HCT116 (cell line): ENCODE measurements at regions not wholly inside any gene's neighbourhood (a gene's known extent, or its start where the extent isn't known, plus 50 kb on each side); places are given as distances from the start of the nearest gene placed in this dataset.

Experiments
- ATAC-seq: fragments of 200-7000 bp; cut with Tn5 transposase; 2 replicates; pipeline ENCODE4 v1.9.1; 2020; ENCODE audit warnings: mild to moderate bottlenecking, moderate library complexity
- BruUV-seq: library from RNA; stranded (reverse); fragments of 400-500 nt; replicated peaks from 2 replicates; lab custom pipeline; 2021; lab: Mats Ljungman, UMichigan
- CTCF ChIA-PET: fragments of 300-600 bp; sonication (Branson Sonifier 250); formaldehyde crosslinking; loops from one replicate; lab custom pipeline; 2021; ENCODE audit warnings: antibody characterized with exemption; lab: Charles Lee
- POLR2A ChIA-PET: fragments of 300-600, 350-600 bp; sonication (Branson Sonifier 250); formaldehyde crosslinking; loops from one replicate; lab custom pipeline; 2021; ENCODE audit warnings: antibody characterized with exemption; lab: Charles Lee
- RAD21 ChIA-PET, 2 experiments: fragments of 300-600 bp; sonication (Branson Sonifier 250); formaldehyde crosslinking; loops; one replicate each; lab custom pipeline; 2023; ENCODE audit warnings: low total read pairs in 2 of 2; ENCODE audit not compliant: uncharacterized antibody in 2 of 2, unreplicated experiment in 2 of 2, low non-redundant PET in 1 of 2; lab: Charles Lee
- DNase-seq: peaks from one replicate; pipeline ENCODE4 v3.0.0-alpha.2; 2010; ENCODE audit warnings: low read depth, low spot score
- H2AFZ ChIP-seq: fragments of 200-600 bp; shearing (Covaris generic), sonication (generic); 2 replicates; pipeline ENCODE4 v1.6.1; 2017; ENCODE audit warnings: low read depth, mixed run types, mixed read lengths, antibody characterized with exemption, low read length; ENCODE audit not compliant: poor library complexity, severe bottlenecking
- H3K27ac ChIP-seq: 2 replicates; pipeline ENCODE4 v1.5.1; 2012; ENCODE audit warnings: low read depth, low read length
- H3K27me3 ChIP-seq: fragments of 200-600 bp; sonication (generic); 2 replicates; pipeline ENCODE4 v1.6.1; 2016; ENCODE audit warnings: mixed run types, low read length, mixed read lengths; ENCODE audit not compliant: insufficient read depth
- H3K36me3 ChIP-seq, 2 experiments: fragments of 200-500 bp in 1 of 2; fragments of 200-600 bp in 1 of 2; sonication (Bioruptor generic) in 1 of 2; sonication (generic) in 1 of 2; 2 replicates each; pipeline versions ENCODE4 v1.5.1 to v1.6.1; 2014 to 2016; ENCODE audit warnings: low read length in 2 of 2, inconsistent platforms in 1 of 2, mixed read lengths in 1 of 2, mixed run types in 1 of 2; ENCODE audit not compliant: insufficient read depth in 2 of 2, control insufficient read depth in 1 of 2
- H3K4me1 ChIP-seq, 2 experiments: fragments of 200-600 bp in 1 of 2; sonication (generic) in 1 of 2; 2 replicates each; pipeline versions ENCODE4 v1.5.1 to v1.6.1; 2012 to 2017; ENCODE audit warnings: low read length in 2 of 2, inconsistent platforms in 1 of 2, mild to moderate bottlenecking in 1 of 2, mixed read lengths in 1 of 2, mixed run types in 1 of 2, moderate library complexity in 1 of 2; ENCODE audit not compliant: insufficient read depth in 2 of 2, control insufficient read depth in 1 of 2
- H3K4me2 ChIP-seq: fragments of 200-600 bp; sonication (generic); 2 replicates; pipeline ENCODE4 v1.6.1; 2017; ENCODE audit warnings: mixed run types, low read length, mixed read lengths
- H3K4me3 ChIP-seq, 2 experiments: fragments of 200-600 bp in 1 of 2; sonication (generic) in 1 of 2; replicated peaks in 1 of 2; 2 replicates each; pipeline ENCODE4 v1.5.1; 2011 to 2016; ENCODE audit warnings: low read length in 2 of 2, control low read depth in 1 of 2, low read depth in 1 of 2, mild to moderate bottlenecking in 1 of 2, mixed read lengths in 1 of 2, mixed run types in 1 of 2
- H3K79me2 ChIP-seq: fragments of 200-600 bp; sonication (generic); 2 replicates; pipeline ENCODE4 v1.6.1; 2017; ENCODE audit warnings: mild to moderate bottlenecking, mixed run types, low read length, moderate library complexity, mixed read lengths; ENCODE audit not compliant: insufficient read depth
- H3K9ac ChIP-seq: fragments of 200-600 bp; sonication (generic); 2 replicates; pipeline ENCODE4 v1.6.1; 2016; ENCODE audit warnings: low read length, mixed read lengths
- H3K9me2 ChIP-seq: fragments of 200-600 bp; sonication (generic), shearing (Covaris generic); 2 replicates; pipeline ENCODE4 v1.6.1; 2017; ENCODE audit warnings: mixed run types, mild to moderate bottlenecking, moderate library complexity; ENCODE audit not compliant: insufficient read depth
- H3K9me3 ChIP-seq, 2 experiments: fragments of 200-500 bp in 1 of 2; fragments of 200-600 bp in 1 of 2; sonication (Bioruptor generic) in 1 of 2; sonication (generic) in 1 of 2; 2 replicates each; pipeline ENCODE4 v1.6.1; 2014 to 2017; ENCODE audit warnings: low read length in 2 of 2, mixed read lengths in 2 of 2, inconsistent platforms in 1 of 2, low read depth in 1 of 2, mild to moderate bottlenecking in 1 of 2, mixed run types in 1 of 2, moderate library complexity in 1 of 2; ENCODE audit not compliant: control insufficient read depth in 1 of 2, insufficient read depth in 1 of 2
- H4K20me1 ChIP-seq: fragments of 200-600 bp; sonication (generic), shearing (Covaris generic); 2 replicates; pipeline ENCODE4 v1.6.1; 2017; ENCODE audit warnings: mixed run types, mild to moderate bottlenecking, moderate library complexity; ENCODE audit not compliant: insufficient read depth
- CBX3 ChIP-seq: IDR thresholded peaks from 2 replicates; pipeline ENCODE4 v1.6.1; 2012; ENCODE audit warnings: low read depth
- EZH2 ChIP-seq: fragments of 200-600 bp; sonication (generic); IDR thresholded peaks from 2 replicates; pipeline ENCODE4 v1.6.1; 2017; ENCODE audit warnings: antibody characterized with exemption, mixed run types
- MAX ChIP-seq: IDR thresholded peaks from 2 replicates; pipeline ENCODE4 v1.6.1; 2012
- POLR2A ChIP-seq: IDR thresholded peaks from 2 replicates; pipeline ENCODE4 v1.7.0; 2011; ENCODE audit warnings: borderline replicate concordance; ENCODE audit not compliant: insufficient read depth, insufficient read length; ENCODE audit errors: extremely low read depth
- SP1 ChIP-seq: IDR thresholded peaks from 2 replicates; pipeline ENCODE4 v1.6.1; 2012; ENCODE audit warnings: low read depth
- ZBTB33 ChIP-seq: IDR thresholded peaks from 2 replicates; pipeline ENCODE4 v1.6.1; 2011; ENCODE audit warnings: mild to moderate bottlenecking, low read length, moderate library complexity; ENCODE audit not compliant: insufficient replicate concordance; ENCODE audit errors: extremely low read depth
- intact Hi-C: fragments of 100-400 bp; cut with micrococcal nuclease; formaldehyde crosslinking; loops from 2 replicates; pipeline ENCODE4 v1.10.0; 2022

- Histone ChIP-seq H2AFZ (no peak overlapping the region), H3K9me2 (no peaks in the 10 kb centered on the region), H3K9me3 (no peaks in the 10 kb centered on the region), H3K4me1 (peaks cover 0 to 5% of the 10 kb centered on the region in 2 experiments; a peak in 1 of 4 replicates), H3K36me3 (no peaks in the 10 kb centered on the region), H3K9ac (no peak overlapping the region), H3K27me3 (peaks cover 16% of the 10 kb centered on the region), H4K20me1 (no peaks in the 10 kb centered on the region), H3K79me2 (no peaks in the 10 kb centered on the region), H3K27ac (no peak overlapping the region), H3K4me2 (no peak overlapping the region), H3K4me3 (no peak overlapping the region)
- POLR2A ChIA-PET = no interaction called here
- intact Hi-C loops = no loop called here
- RAD21 ChIA-PET = no interaction called here
- no peak for TF ChIP-seq MAX
- ATAC-seq (no peak), DNase-seq (no peak)
- CTCF ChIA-PET = no interaction called here
- no TSS peak for BruUV-seq
Measured at GRCh38 chr12:131640525-131640924, 70.4 kb upstream of the SFSWAP start.

GRCh38 chr12:131641315-131641714, 69.6 kb upstream of the SFSWAP start:
- H3K9me2 ChIP-seq = no peaks in the 10 kb centered on the region
- H3K4me3 ChIP-seq = no peak overlapping the region
- no peaks in the 10 kb centered on the region for H4K20me1 ChIP-seq
- POLR2A ChIA-PET = no interaction called here
- CTCF ChIA-PET = no interaction called here
- intact Hi-C loops = no loop called here
- TF ChIP-seq POLR2A = no peak
- no TSS peak for BruUV-seq
- H3K27me3 ChIP-seq = peaks cover 9% of the 10 kb centered on the region
- RAD21 ChIA-PET = no interaction called here
- H3K36me3 ChIP-seq = no peaks in the 10 kb centered on the region
- no peak overlapping the region for H3K9ac ChIP-seq
- H3K9me3 ChIP-seq = no peaks in the 10 kb centered on the region
- no peaks in the 10 kb centered on the region for H3K79me2 ChIP-seq
- no peak overlapping the region for H3K27ac ChIP-seq
- ATAC-seq (no peak), DNase-seq (no peak)
- H2AFZ ChIP-seq = no peak overlapping the region
- H3K4me2 ChIP-seq = no peak overlapping the region
- peaks cover 0 to 5% of the 10 kb centered on the region in 2 experiments; a peak in 1 of 4 replicates for H3K4me1 ChIP-seq

GRCh38 chr12:131642101-131642540, 68.8 kb upstream of the SFSWAP start:
- peak; percentile 78 for ATAC-seq
- TF ChIP-seq SP1 (0 out of 2 replicates have a peak, but pooled peaks have one; percentile 33), EZH2 (no peak), CBX3 (no peak), ZBTB33 (no peak), MAX (peak; percentile 69)
- peak; percentile 24 for DNase-seq
- Histone ChIP-seq H3K9me3 (no peaks in the 10 kb centered on the region), H3K36me3 (no peaks in the 10 kb centered on the region), H3K27ac (no peak overlapping the region), H4K20me1 (no peaks in the 10 kb centered on the region), H3K9ac (no peak overlapping the region), H2AFZ (no peak overlapping the region), H3K9me2 (no peaks in the 10 kb centered on the region), H3K79me2 (no peaks in the 10 kb centered on the region), H3K4me3 (no peak overlapping the region), H3K4me2 (no peak overlapping the region), H3K4me1 (peaks cover 0 to 5% of the 10 kb centered on the region in 2 experiments; a peak in 1 of 4 replicates), H3K27me3 (peaks cover 7% of the 10 kb centered on the region)
- CTCF ChIA-PET = no interaction called here
- intact Hi-C loops = no loop called here
- POLR2A ChIA-PET = no interaction called here
- BruUV-seq = no TSS peak
- RAD21 ChIA-PET = no interaction called here
